Prostate gland (tissue), 2 donors: ENCODE measurements at regions not wholly inside any gene's neighbourhood (a gene's known extent, or its start where the extent isn't known, plus 50 kb on each side); places are given as distances from the start of the nearest gene placed in this dataset.
"Not testable (repeated sequence)": the region's sequence is repeated elsewhere in the genome, so short reads cannot be mapped to it uniquely, and the experiment has no call there.

ENCODE experiments used
- CTCF ChIP-seq, 4 experiments: fragments of 200-600 bp in 2 of 4; fragments of 450-650 bp in 2 of 4; sonication (generic) in 2 of 4; IDR thresholded peaks; 1 replicate in 3 of 4; 2 replicates in 1 of 4; pipeline ENCODE4 v1.5.1; 2016 to 2019; ENCODE audit warnings: antibody characterized with exemption in 4 of 4, mild to moderate bottlenecking in 2 of 4, moderate library complexity in 2 of 4
- POLR2A ChIP-seq: fragments of 450-650 bp; IDR thresholded peaks from one replicate; pipeline ENCODE4 v1.6.1; 2016; ENCODE audit warnings: antibody characterized with exemption, mild to moderate bottlenecking

GRCh38 chr13:100766570-100766969 lies 92.0 kb upstream of the TMTC4 start:
- TF ChIP-seq POLR2A; CTCF (IDR thresholded peaks at IDR 0.05): not testable (repeated sequence)
